GM18499 (cell line): ENCODE measurements at regions not wholly inside any gene's neighbourhood (a gene's known extent, or its start where the extent isn't known, plus 50 kb on each side); places are given as distances from the start of the nearest gene placed in this dataset.

ENCODE experiments used
- ATAC-seq: cut with Tn5 transposase; IDR thresholded peaks from one replicate; pipeline ENCODE4 v1.9.1; 2021; ENCODE audit warnings: moderate number of reproducible peaks; ENCODE audit not compliant: insufficient read depth, unreplicated experiment

GRCh38 chr22:48245196-48245485 is 1482.7 kb downstream of the TBC1D22A start:
- no peak for ATAC-seq

DNA sequence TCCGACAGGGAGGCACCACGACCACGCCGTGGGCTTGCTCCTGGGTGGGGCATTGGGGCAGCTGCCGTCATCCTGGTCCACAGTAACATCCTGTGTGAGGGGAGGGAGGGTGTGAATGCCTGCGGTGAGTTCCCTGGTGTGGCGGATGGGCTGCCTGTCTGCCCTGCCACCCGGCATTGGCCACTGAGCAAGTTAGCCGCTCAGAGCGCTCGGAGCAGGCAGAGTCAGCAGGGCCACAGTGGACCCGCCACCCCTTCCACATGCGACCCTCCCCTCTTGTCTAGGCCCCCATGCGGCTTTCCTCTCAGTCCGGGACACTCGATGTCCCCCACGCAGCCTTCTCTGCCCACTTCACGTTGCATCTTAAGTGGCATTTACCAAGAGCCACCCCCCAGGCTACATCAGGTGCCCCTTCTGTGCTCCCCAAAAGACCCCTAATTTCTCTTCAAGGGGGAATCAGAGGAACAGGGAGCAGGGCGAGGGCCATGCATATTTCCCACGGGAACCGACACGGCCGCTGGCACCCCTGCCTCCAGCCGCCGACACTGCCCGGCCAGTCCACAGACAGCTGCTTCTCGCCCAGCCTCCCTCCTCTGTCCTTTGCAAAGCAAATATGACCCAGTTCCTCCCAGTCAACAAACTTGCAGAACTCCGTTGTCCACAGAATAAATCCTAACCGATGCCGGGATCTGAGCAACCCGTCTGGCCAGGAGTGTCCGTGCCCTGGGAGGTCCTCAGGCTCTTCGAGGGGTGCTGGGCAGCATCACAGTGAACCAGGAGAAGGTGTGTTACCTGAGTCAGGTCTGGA is 1482.1 kb downstream of the TBC1D22A start:
- no peak for ATAC-seq

DNA sequence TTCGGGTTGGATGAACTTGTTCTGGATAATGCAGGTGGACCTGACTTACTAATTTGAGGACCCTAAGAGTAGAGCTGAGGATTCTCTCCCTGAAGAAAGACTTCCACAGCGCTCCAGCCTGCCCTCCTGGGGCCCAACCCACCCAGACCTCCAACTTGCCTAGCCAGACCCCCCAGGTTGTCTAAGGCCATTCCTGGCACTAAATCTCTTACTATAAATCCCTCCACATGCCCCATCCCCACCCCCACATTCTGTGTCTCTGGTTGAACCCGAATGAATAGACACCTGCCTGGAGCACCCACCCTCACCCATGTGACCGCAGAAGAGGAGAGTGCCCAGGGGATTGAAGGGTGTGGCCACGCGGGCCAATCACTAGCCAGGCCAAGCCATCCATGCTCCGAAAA is 1480.0 kb downstream of the TBC1D22A start:
- no peak for ATAC-seq

- no peak for ATAC-seq
These were observed 1479.2 kb downstream of the TBC1D22A start for GRCh38 chr22:48241658-48242057.

DNA sequence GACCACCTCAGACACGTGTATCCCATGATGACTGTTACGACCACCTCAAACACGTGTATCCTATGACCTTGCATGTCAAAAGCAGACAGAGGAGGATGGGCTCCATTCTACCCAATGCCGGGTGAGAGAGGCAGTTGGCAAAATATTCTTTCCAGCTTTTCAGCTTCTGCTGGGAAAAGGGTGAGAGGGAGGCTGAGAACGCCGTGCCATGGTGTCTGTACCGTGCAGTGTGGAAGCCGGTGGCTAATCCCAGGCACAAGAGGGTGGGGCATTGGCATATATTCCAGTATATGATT is 1478.4 kb downstream of the TBC1D22A start:
- no peak for ATAC-seq

- no peak for ATAC-seq
These were observed 1477.9 kb downstream of the TBC1D22A start for GRCh38 chr22:48240148-48240934.

- ATAC-seq = no peak
These were observed 1477.2 kb downstream of the TBC1D22A start for GRCh38 chr22:48239461-48240147.

DNA sequence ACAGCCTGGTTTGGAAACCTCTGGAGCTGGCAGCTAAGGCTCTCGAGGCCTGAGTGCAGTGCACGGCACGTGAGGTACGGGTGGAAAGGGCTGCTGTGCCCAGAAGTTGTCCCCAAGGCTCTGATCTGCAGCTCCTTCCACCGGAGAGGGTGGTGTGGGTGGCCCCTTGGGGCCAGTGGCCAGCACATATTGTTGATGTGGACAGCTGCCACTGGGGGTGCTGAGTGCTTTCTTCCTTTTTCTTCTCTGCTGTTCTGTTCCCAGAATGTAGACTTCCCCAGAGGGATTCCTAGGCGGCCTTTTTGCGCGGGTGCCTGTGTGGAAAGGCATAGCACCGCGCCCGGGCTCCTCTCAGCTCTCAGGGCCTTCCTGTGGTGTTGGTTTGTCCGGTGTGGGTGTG is 1476.5 kb downstream of the TBC1D22A start:
- no peak for ATAC-seq

- ATAC-seq = no peak
These were observed 1476.0 kb downstream of the TBC1D22A start for GRCh38 chr22:48238284-48238915.

DNA sequence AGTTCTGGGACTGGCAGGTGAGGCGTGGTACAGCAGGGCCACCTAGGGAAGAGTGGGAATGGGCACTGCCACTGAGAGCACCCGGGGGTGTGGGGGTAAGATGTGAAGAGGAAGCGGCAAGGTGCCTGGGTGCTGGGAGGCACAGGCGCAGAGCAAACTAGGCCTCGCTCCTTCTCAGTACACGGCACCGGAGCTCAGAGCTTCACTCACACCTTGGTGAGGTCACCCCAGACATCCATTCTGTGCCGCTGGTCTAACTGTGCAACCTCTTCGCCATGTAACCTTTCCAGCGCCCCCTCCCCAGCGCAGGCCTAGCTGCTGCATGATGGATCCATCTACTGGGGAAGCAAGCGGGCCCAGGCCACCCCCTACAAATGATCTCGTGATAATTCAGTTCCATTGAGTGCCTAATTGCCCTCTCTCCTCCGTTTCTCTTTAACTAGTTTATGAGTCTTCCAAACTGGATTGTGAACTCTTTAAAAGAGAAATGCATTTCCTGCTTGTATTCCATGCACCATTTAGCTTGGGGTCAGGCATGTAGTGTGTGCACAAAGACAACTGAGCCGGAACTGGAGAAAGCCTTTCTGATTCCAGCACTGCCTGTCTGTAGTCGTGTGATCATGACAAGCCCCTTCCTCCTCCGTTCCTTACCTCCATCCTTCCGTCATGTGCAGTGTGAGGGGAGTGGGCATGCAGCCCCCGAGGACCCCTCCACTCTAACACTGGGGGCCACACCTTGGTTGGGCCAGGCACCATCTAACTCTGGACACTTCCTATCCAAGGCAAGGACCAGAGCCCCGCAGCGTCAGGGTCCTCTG is 1475.2 kb downstream of the TBC1D22A start:
- ATAC-seq = no peak

- ATAC-seq = no peak
These were observed 1473.8 kb downstream of the TBC1D22A start for GRCh38 chr22:48236261-48236660.

DNA sequence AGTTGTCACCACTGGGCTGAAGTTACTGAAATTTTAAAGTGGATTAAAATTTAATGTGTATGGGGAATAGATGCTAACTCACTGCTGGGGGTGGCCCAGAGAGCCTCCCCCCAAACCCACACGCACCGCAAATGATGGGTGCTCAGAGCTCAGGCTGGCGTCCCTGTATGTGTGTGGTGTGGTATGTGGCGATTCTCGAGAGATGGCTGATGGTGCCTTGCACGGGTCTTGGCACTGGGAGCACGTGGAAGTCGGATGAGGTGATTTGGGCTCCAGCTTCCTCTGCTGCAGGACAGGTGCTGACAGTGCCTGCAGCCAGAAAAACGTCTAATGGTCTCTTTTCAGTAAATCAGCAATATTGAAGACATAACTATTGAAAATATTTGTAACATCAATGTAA is 1473.3 kb downstream of the TBC1D22A start:
- no peak for ATAC-seq

DNA sequence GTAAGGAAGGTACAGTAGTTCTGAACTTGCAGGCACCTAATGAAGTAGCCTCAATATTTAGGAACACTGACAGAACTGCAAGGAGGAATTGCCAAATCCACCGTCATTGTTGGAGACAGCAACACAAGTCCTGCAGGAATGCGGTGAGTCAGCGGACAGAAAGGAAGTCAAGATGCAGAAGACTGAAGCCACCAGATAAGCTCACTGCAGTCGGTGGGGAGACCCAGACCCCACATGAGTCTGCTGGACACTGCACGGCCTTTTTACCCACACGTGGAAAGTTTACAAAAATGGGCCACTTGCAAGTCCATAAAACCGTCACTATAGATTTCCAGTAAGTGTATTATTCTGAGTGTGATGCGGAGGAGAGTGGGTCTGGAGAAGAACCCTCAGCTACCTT is 1471.6 kb downstream of the TBC1D22A start:
- ATAC-seq = no peak

GRCh38 chr22:48233586-48233985 is 1471.1 kb downstream of the TBC1D22A start:
- no peak for ATAC-seq

- no peak for ATAC-seq
These were observed 1466.0 kb downstream of the TBC1D22A start for GRCh38 chr22:48228468-48228867.

- no peak for ATAC-seq
These were observed 1465.0 kb downstream of the TBC1D22A start for GRCh38 chr22:48227341-48228018.

DNA sequence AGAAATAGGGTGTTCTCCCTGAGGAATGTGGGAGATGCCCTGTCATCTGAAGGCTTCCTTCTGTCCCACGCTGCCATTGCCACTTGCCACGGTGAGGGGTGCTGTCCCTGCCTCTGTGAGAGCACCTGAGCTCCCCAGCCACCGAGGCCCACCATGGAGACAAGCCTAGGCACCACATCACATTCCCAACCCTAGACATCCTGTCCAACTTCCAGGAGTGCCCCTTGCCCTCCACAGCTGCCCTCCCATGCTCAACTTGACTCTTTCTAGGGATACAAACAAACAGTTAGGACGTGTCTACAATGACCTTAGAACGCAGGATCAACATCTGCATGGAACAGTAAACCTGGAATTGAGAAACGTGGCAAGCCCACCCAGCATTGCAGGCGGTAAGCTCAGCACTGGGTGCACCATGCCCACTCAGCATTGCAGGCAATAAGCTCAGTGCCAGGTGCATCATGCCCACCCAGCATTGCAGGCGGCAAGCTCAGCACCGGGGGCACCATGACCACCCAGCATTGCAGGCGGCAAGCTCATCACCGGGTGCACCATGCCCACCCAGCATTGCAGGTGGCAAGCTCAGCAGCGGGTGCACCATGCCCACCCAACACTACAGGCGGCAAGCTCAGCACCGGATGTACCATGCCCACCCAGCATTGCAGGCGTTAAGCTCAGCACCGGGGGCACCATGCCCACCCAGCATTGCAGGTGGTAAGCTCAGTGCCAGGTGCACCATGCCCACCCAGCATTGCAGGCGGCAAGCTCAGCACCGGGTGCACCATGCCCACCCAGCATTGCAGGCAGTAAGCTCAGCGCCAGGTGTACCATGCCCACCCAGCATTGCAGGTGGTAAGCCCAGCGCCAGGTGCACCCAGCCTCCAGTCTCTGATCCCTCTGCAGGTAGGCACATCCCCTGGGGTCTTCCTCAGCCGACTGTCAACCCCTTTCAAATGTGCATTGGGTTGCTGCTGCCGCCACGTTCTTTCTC is 1463.9 kb downstream of the TBC1D22A start:
- ATAC-seq = no peak

GRCh38 chr22:48224332-48224731 is 1461.9 kb downstream of the TBC1D22A start:
- no peak for ATAC-seq
